IMR-90 (cell line): ENCODE measurements at regions not wholly inside any gene's neighbourhood (a gene's known extent, or its start where the extent isn't known, plus 50 kb on each side); places are given as distances from the start of the nearest gene placed in this dataset.

ENCODE experiments used
- ATAC-seq: fragments of 200-7000 bp; cut with Tn5 transposase; 2 replicates; pipeline ENCODE4 v1.9.1; 2020; ENCODE audit warnings: low read depth, mild to moderate bottlenecking, moderate library complexity
- BruUV-seq: library from RNA; stranded (reverse); fragments of 400-500 nt; replicated peaks from 2 replicates; lab custom pipeline; 2021; lab: Mats Ljungman, UMichigan
- CTCF ChIA-PET: fragments of 300-600 bp; formaldehyde crosslinking; extraction: SDS; loops from one replicate; lab custom pipeline; 2021; ENCODE audit warnings: antibody characterized with exemption; lab: Yijun Ruan, JAX
- POLR2A ChIA-PET: fragments of 300-600 bp; sonication (Branson Sonifier 250); formaldehyde crosslinking; loops from one replicate; lab custom pipeline; 2022; ENCODE audit warnings: antibody characterized with exemption; ENCODE audit not compliant: unreplicated experiment; lab: Charles Lee
- DNase-seq: peaks from one replicate; pipeline ENCODE4 v3.0.0; 2013
- H2AFZ ChIP-seq: replicated peaks from 2 replicates; pipeline ENCODE3; 2013; ENCODE audit warnings: low read length, mild to moderate bottlenecking; ENCODE audit not compliant: poor library complexity
- H2AK5ac ChIP-seq: 2 replicates; pipeline ENCODE4 v1.6.1; 2013; ENCODE audit warnings: low read depth, low read length, inconsistent platforms
- H2AK9ac ChIP-seq: replicated peaks from 2 replicates; pipeline ENCODE3; 2013; ENCODE audit warnings: mild to moderate bottlenecking, low read depth, low read length, moderate library complexity; ENCODE audit not compliant: poor library complexity
- H2BK120ac ChIP-seq: 2 replicates; pipeline ENCODE4 v1.6.1; 2013; ENCODE audit warnings: low read depth, low read length, inconsistent platforms
- H2BK15ac ChIP-seq: 3 replicates; pipeline ENCODE4 v1.6.1; 2013; ENCODE audit warnings: low read depth, low read length, inconsistent platforms
- H2BK20ac ChIP-seq: 2 replicates; pipeline ENCODE4 v1.6.1; 2013; ENCODE audit warnings: low read depth, mild to moderate bottlenecking, inconsistent platforms, low read length, moderate library complexity
- H2BK5ac ChIP-seq: 2 replicates; pipeline ENCODE4 v1.6.1; 2013; ENCODE audit warnings: mild to moderate bottlenecking, low read depth, low read length, inconsistent platforms; ENCODE audit not compliant: poor library complexity, severe bottlenecking
- H3K14ac ChIP-seq: replicated peaks from 2 replicates; pipeline ENCODE4 v1.6.1; 2013; ENCODE audit warnings: low read depth, low read length, inconsistent platforms
- H3K18ac ChIP-seq: 2 replicates; pipeline ENCODE4 v1.6.1; 2013; ENCODE audit warnings: low read depth, low read length, control low read depth
- H3K23ac ChIP-seq: 2 replicates; pipeline ENCODE4 v1.6.1; 2013; ENCODE audit warnings: low read depth, low read length, inconsistent platforms
- H3K27ac ChIP-seq: 2 replicates; pipeline ENCODE4 v1.5.1; 2013; ENCODE audit warnings: mild to moderate bottlenecking, control low read depth, low read length; ENCODE audit not compliant: insufficient read depth
- H3K27me3 ChIP-seq: 2 replicates; pipeline ENCODE4 v1.6.1; 2013; ENCODE audit warnings: low read length; ENCODE audit not compliant: control insufficient read depth, insufficient read depth
- H3K36me3 ChIP-seq: 2 replicates; pipeline ENCODE4 v1.6.1; 2013; ENCODE audit warnings: low read length, mixed read lengths; ENCODE audit not compliant: control insufficient read depth, insufficient read depth
- H3K4ac ChIP-seq: 2 replicates; pipeline ENCODE4 v1.6.1; 2013; ENCODE audit warnings: low read depth, low read length, inconsistent platforms
- H3K4me1 ChIP-seq: 2 replicates; pipeline ENCODE4 v1.6.1; 2013; ENCODE audit warnings: low read length, mixed read lengths; ENCODE audit not compliant: control insufficient read depth, insufficient read depth
- H3K4me2 ChIP-seq: 2 replicates; pipeline ENCODE4 v1.6.1; 2013; ENCODE audit warnings: low read depth, mild to moderate bottlenecking, control low read depth, low read length, moderate library complexity
- H3K4me3 ChIP-seq: 2 replicates; pipeline ENCODE4 v1.5.1; 2013; ENCODE audit warnings: low read depth, mild to moderate bottlenecking, control low read depth, low read length, moderate library complexity; ENCODE audit not compliant: insufficient read depth
- H3K56ac ChIP-seq: 2 replicates; pipeline ENCODE4 v1.6.1; 2013; ENCODE audit warnings: low read length, inconsistent platforms; ENCODE audit not compliant: insufficient read depth; ENCODE audit errors: extremely low read depth
- H3K79me1 ChIP-seq, 2 experiments: 2 replicates each; pipeline ENCODE4 v1.6.1; 2013; ENCODE audit warnings: low read length in 2 of 2, inconsistent platforms in 1 of 2, low read depth in 1 of 2
- H3K9ac ChIP-seq: 2 replicates; pipeline ENCODE4 v1.6.1; 2013; ENCODE audit warnings: low read depth, low read length, control low read depth
- H3K9me1 ChIP-seq: 2 replicates; pipeline ENCODE4 v1.6.1; 2013; ENCODE audit warnings: low read length, inconsistent platforms; ENCODE audit not compliant: insufficient read depth
- H3K9me3 ChIP-seq: 2 replicates; pipeline ENCODE4 v1.6.1; 2013; ENCODE audit warnings: low read length; ENCODE audit not compliant: control insufficient read depth, insufficient read depth
- H4K20me1 ChIP-seq: 2 replicates; pipeline ENCODE4 v1.6.1; 2013; ENCODE audit warnings: low read length, inconsistent platforms; ENCODE audit not compliant: insufficient read depth
- H4K5ac ChIP-seq: 2 replicates; pipeline ENCODE4 v1.6.1; 2013; ENCODE audit warnings: mild to moderate bottlenecking, low read depth, low read length, control low read depth
- H4K8ac ChIP-seq, 2 experiments: 2 replicates each; pipeline ENCODE4 v1.6.1; 2013; ENCODE audit warnings: low read depth in 2 of 2, low read length in 2 of 2, control low read depth in 1 of 2, inconsistent platforms in 1 of 2
- H4K91ac ChIP-seq: 2 replicates; pipeline ENCODE4 v1.6.1; 2013; ENCODE audit warnings: low read depth, low read length, inconsistent platforms; ENCODE audit not compliant: insufficient read depth
- MAFK ChIP-seq: IDR thresholded peaks from 2 replicates; pipeline ENCODE4 v1.6.1; 2012; ENCODE audit warnings: low read depth, low read length, improper control_type of control experiment
- POLR2A ChIP-seq: IDR thresholded peaks from 2 replicates; pipeline ENCODE4 v1.6.1; 2012; ENCODE audit warnings: mild to moderate bottlenecking, low read depth, low read length
- WGBS, 2 experiments: methylation state at CpG; one replicate each; pipeline versions ENCODE4 v1.1.5 to v1.1.7; 2013; ENCODE audit warnings: missing lambda C conversion rate in 2 of 2; ENCODE audit not compliant: insufficient read length in 1 of 2; ENCODE audit errors: extremely low coverage in 2 of 2; 5-methylcytosine and 5-hydroxymethylcytosine counted together
- dilution Hi-C: fragments of 300-500 bp; cut with HindIII; formaldehyde crosslinking; loops from one replicate; pipeline ENCODE4 v1.14.3; 2018; ENCODE audit warnings: low sequenced_read_pairs; ENCODE audit not compliant: unreplicated experiment
- in situ Hi-C: fragments of 300-500 bp; cut with MboI; formaldehyde crosslinking; loops from 3 replicates; pipeline ENCODE4 v1.14.3; 2019; ENCODE audit warnings: low sequenced_read_pairs, inconsistent platforms, mixed read lengths
- intact Hi-C: fragments of 100-400 bp; cut with micrococcal nuclease; formaldehyde crosslinking; loops from 2 replicates; pipeline ENCODE4 v1.10.0; 2022

GRCh38 chr13:112229445-112229844 is 146.7 kb upstream of the SPACA7 start:
- POLR2A ChIA-PET: no interaction called here

More at GRCh38 chr13:112229445-112229844, 146.7 kb upstream of the SPACA7 start:
- Histone ChIP-seq H3K4me3 (no peak overlapping the region), H3K27me3 (no peaks in the 10 kb centered on the region), H2AFZ (no peak overlapping the region), H4K91ac (no peak overlapping the region), H3K36me3 (no peaks in the 10 kb centered on the region), H4K5ac (no peak overlapping the region), H3K9me3 (peaks cover 62% of the 10 kb centered on the region), H4K8ac (no peak overlapping the region), H3K4ac (no peak overlapping the region), H4K20me1 (no peaks in the 10 kb centered on the region), H2AK5ac (no peak overlapping the region), H3K4me2 (no peak overlapping the region), H3K23ac (no peak overlapping the region), H3K9ac (no peak overlapping the region), H3K4me1 (no peaks in the 10 kb centered on the region), H3K18ac (no peak overlapping the region), H3K27ac (no peak overlapping the region), H3K9me1 (no peaks in the 10 kb centered on the region), H2BK20ac (no peak overlapping the region), H3K56ac (no peak overlapping the region), H2AK9ac (no peak overlapping the region), H3K14ac (no peak overlapping the region), H2BK15ac (no peak overlapping the region), H2BK5ac (no peak overlapping the region), H2BK120ac (no peak overlapping the region), H3K79me1 (no peaks in the 10 kb centered on the region)
- dilution Hi-C loops: no loop called here
- in situ Hi-C loops: no loop called here
- ATAC-seq (no peak), DNase-seq (no peak)
- CTCF ChIA-PET: no interaction called here
- no peak for TF ChIP-seq POLR2A
- TF ChIP-seq MAFK: no peak
- intact Hi-C loops: no loop called here
- BruUV-seq: no TSS peak
- WGBS, 2 experiments: 65% methylated on average over 10 of the region's 15 CpGs; no CpG with 5 or more reads in 1 of the 2 experiments
